ENCODE measurements at regions not wholly inside any gene's neighbourhood (a gene's known extent, or its start where the extent isn't known, plus 50 kb on each side); places are given as distances from the start of the nearest gene placed in this dataset.

- TF ChIP-seq CTCF (IDR thresholded peaks at IDR 0.05) (no peak), REST (IDR thresholded peaks at IDR 0.05; ENCODE audit: insufficient read depth in 1 of 2, low read depth in 2 of 2, low read length in 1 of 2) (no peak), POLR2AphosphoS5 (IDR thresholded peaks at IDR 0.05; ENCODE audit: low read depth, low read length) (no peak), SIN3A (IDR thresholded peaks at IDR 0.05; ENCODE audit: borderline replicate concordance, insufficient read depth, low read depth, low read length) (no peak)
Observed at GRCh38 chr12:91551927-91552326, 369.3 kb upstream of the DCN start.
